Neural progenitor cell (in vitro differentiated cells): ENCODE measurements at regions not wholly inside any gene's neighbourhood (a gene's known extent, or its start where the extent isn't known, plus 50 kb on each side); places are given as distances from the start of the nearest gene placed in this dataset.

Experiments used
- CTCF ChIP-seq: fragments of 200-600 bp; sonication (generic); IDR thresholded peaks from 2 replicates; pipeline ENCODE4 v1.5.1; 2017; ENCODE audit warnings: antibody characterized with exemption, mild to moderate bottlenecking
- EZH2 ChIP-seq: fragments of 200-600 bp; sonication (generic); IDR thresholded peaks from 2 replicates; pipeline ENCODE4 v1.6.1; 2017; ENCODE audit warnings: antibody characterized with exemption, mild to moderate bottlenecking, moderate library complexity
- EZH2phosphoT487 ChIP-seq: fragments of 200-600 bp; sonication (generic); IDR thresholded peaks from 2 replicates; pipeline ENCODE4 v1.6.1; 2017; ENCODE audit warnings: antibody characterized with exemption

DNA sequence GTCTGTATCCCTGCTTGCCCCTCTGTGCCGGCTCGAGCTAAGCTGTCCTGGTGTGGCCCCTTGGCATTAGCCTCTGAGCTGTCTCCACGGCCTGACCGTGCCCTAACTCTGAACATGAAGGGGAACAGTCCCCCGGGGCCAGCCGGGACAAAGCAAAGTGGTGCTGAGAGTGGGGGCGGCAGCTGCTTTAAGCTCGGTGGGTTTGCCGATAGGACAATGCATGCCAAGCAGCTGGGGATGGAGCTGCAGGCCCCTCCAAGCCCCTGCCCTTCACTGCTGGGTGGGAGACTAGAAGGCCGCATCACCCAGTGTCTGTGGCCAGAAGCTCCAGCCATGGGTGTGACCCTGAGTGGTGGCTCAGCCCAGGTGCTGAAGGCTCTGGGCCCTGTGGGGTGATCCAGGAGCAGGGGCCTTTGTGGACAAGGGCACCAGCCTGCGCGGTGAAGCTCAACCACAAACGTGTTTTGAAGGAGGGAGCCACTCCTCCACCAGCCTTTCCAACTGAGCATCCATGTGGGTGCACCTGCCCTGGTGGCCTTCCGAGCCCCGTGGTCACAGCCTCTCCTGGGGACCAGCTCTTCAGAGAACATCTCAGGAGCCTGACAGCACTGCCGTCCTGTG lies 242.5 kb downstream of the ERMARD start:
- no peak for TF ChIP-seq CTCF
- TF ChIP-seq EZH2phosphoT487: no peak
- TF ChIP-seq EZH2: no peak
